GDM1 (cell line): ENCODE measurements at regions not wholly inside any gene's neighbourhood (a gene's known extent, or its start where the extent isn't known, plus 50 kb on each side); places are given as distances from the start of the nearest gene placed in this dataset.
"Not testable (repeated sequence)": the region's sequence is repeated elsewhere in the genome, so short reads cannot be mapped to it uniquely, and the experiment has no call there.

Source experiments
- DNase-seq: peaks from one replicate; lab custom pipeline; 2025; lab: John Stamatoyannopoulos, UW

DNA sequence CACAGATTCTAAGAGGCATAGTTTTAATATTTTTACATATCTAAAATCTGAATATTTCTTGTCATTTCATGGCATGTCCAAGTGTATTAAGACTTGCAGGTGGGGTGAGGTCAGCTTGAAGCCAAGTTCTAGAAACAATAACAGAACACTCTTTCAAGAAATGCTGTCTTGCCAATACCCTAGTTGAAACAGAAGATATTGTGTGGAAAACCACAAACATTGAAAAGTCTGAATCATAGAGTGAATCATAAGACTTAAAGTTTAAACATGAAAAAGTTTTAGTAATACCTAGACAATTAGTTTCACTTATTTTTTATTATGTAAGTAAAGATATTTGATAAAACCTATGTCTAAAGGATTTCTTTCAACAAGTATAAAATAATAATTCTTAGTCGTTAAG lies 191.5 kb upstream of the CAND1 start:
- DNase-seq = no peak

DNA sequence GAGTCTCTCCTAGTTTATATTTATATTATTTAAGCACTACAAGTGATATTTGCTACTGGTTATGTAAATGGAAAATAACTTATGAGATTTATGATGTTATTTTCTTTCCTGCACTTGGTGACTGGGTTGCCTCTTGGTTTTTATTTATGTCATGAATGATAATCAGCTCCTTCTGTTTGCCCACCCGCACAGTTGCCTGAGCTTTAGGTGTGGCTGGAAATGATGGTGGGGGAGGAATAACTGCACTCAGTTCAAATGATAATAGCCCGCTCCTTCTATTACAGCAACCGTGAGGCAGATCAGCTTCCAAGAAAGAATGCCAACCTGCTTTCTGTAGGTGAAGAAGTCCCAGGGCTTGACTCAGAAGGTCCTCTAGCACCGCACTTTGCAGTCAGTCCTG lies 190.2 kb upstream of the CAND1 start:
- DNase-seq = no peak

DNA sequence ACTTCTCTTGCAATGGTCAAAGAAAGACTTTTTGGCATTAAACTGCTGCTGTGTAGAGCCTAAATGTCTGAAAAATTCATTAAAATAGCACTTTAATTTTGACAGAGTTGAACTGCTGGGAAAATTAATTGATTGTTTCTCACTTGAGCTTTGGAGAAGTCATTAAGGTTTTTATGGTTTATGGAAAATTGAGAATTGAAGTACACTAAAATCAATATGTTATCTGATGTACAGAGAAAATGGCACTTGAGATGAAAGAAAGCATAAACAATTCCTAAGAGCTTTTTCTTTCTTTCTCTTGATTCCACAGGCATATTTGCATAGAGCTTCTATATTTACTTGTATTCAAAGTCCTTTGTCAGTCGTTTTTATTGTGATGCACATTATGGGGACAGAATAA lies 188.5 kb upstream of the CAND1 start:
- DNase-seq = no peak

DNA sequence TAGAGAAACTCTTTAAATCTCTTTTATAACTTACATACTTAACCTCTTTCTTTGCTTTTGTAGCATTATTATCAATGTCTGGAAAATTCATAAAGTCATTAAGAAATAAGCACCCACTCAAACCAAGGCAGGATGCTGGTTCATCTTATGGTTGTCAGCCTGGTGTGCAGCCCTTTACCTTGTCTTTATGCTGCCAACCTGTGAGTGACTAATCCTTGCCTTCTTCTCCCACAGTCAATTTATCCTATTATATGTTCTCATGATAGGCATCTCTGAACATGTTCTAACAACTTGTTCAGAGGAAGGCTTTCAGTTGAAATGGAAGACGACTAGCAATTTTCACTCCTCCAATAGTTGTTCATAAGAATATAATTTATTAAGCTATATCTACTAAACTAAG lies 186.9 kb upstream of the CAND1 start:
- no peak for DNase-seq

DNA sequence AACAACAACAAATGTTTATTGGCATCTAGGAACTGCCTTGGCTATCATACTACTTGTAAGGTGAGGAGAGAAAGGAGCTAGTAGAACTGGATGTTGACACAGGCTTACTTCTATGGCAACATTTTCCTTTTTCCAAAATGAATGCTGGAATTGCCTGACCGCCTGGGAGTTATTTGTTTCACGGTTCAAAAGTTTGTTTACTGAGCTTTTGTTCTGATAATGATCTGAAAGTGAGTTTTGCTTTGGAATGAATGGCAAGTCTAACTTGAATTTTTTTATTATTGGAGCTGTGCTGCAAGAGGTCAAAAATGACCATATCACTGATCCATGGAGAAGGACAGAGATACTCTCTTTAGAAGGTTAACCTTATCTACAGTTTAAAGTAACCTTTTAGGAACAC lies 183.5 kb upstream of the CAND1 start:
- DNase-seq = no peak

DNA sequence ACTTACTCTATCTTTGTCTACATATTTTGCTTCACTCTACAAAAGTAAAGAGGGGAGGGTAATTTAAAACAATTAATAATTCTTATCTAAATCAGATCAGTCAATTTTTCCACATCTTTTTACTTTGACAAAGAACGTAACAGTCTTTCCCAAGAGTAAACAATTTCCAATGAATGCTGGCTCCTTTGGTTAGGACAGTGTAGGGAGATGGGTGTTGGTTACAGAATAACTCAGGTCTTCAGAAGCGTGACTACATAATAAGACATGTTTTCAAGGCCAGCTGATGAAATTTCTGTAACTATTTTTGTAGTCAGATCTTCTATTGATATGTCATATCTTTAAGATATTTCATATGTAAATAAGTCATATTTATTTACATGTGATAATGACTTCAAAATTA lies 183.0 kb upstream of the CAND1 start:
- no peak for DNase-seq

DNA sequence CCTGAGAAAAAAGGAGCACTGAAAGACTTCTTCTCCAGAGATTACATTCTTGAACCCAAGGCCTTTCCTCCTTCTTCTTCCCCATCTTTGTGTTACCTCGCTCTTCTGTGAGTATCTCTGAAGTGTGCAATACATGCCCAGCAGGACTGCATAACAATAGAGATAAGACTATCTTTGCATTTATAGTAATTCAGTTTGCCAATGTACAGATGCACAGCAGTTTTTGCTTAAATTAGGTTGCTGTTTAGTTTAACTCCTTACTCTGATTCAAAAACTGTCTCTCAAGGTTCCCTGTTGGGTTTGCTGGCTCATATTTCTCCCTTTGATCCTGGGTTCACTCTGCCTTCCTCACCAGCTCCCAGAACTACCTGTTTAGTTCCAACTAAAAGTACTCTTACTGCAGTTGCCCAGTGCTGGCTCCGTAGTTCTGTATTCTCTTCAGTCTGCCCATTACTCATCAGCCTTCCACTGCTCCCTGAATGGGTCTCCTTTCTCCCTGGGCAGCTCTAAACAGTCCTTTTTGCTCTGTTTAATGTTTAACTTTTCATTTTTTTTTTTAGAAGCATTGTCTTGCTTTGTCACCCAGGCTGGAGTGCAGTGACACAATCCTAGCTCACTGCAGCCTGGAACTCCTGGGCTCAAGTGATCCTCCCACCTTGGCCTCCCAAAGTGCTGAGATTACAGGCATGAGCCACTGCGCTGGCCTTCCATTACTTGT lies 180.6 kb upstream of the CAND1 start:
- DNase-seq = no peak

DNA sequence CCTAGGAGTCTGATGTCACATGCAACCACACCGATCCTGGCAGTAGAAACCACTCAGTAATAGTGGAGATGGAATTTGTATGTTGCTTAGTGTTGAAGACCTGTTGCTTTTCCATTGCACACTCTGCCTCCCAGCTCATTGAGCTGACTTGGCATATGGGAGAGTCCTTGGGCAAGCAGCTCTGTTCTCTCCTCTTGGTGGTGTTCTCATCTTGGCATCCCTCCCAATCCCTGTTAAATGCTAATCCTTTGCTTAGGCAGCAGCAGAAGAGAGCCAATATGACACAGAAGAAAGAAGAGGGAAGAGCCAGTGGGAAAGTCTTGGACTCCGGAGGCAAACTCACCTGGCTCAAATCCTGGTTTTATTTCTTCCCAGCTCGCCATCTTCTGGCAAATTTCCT lies 178.0 kb upstream of the CAND1 start:
- DNase-seq = no peak

DNA sequence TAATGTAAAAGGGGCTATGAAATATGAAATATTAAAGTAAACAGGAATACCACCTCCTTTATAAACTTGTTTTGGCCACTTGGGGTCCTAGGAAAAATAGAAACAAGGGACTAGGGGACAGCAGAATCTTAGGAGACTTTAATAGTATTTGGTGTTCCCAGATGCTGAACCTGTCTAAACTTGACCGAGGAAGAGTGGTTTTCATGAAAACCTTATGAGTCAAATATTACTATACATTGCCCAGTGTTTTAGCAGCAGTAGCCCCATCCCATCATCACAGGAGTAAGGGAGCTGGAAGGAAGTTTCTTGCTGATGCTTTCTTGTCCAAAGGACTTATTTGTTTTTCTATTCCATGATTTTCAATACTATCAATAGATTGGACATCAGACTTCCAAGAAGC lies 177.5 kb upstream of the CAND1 start:
- no peak for DNase-seq

DNA sequence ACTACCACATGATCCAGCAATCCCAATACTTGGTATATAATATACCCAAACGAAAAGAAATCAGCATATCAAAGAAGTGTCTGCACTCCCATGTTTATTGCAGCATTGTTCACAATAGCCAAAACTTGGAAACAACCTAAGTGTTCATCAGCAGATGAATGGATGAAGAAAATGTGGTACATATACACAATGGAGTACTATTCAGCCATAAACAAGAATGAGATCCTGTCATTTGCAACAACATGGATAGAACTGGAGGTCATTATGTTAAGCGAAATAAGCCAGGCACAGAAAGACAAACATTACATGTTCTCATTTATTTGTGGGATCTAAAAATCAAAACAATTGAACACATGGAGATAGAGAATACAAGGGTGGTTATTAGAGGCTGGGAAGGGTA lies 176.2 kb upstream of the CAND1 start:
- DNase-seq = not testable (repeated sequence)

DNA sequence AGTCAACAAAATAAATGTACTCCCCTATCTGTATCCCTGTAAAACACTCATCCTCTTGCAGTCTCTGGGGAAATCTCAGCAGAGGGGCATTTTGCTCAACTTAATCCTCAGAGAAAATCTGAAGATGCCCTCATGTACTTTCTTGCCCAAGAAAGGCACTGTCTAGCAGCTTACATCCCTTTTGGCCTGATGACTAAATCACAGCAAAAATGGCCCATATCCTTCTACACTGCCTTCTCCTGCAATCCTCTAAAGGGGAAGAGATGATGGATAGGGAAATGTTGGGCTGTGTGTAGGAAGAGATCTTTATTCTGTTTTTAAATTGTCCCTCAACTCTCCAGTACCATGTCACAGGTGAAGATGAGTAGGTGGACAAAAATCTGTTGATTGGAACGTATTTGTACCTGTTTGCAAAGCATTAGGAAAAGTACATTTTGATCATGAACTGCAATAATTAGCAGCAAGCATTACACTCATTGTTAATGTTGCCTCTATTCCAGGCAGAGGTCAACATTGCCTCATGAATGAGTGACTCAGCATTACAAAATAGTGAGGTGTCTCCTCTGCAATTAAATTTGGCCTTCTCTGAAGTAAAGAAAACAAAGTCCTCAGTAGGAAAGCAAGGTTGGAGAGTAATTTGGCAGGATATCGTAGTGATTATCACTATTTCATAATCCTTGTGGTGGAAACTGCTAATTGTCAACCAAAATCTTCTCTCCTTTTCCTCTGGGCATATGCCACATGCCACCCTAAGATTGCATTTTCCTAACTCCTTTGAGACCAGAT lies 172.4 kb upstream of the CAND1 start:
- no peak for DNase-seq

DNA sequence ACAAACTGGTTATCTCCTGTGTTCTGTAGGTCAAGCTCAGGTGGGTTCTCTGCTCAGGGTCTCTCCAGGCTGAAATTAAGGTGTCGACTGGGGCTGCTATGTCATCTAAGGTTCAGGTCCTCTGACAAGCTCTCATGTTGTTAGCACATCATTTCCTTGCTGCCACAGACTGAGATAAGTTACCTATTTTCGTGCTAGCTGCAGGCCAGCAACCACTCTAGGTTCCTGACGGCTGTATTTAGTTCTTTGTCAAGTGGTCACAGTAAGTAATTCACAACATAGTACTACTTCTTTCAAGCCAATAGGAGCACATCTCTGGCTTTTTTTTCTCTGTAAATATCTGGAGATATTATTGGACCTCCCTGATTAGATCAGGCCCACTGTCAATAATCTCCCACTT lies 169.3 kb upstream of the CAND1 start:
- DNase-seq = no peak

DNA sequence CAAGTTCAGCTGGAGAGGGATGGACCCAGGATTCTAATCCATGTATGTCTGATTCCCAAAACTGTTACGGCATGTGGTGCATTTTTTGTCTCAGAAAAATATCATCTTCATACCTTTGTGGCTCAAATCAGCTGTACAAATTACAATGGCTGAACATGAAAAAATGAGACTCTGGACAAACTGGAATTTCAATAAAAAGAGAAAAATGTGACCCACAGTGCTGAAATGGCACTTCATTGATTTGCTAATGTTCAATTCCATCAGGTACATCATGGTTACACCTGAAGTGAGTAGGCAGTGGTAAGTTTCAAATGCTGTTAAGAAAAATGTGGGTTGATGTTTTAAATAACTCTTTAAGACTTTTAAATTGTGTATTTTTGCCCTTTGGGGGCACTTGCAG lies 165.6 kb upstream of the CAND1 start:
- DNase-seq = no peak

DNA sequence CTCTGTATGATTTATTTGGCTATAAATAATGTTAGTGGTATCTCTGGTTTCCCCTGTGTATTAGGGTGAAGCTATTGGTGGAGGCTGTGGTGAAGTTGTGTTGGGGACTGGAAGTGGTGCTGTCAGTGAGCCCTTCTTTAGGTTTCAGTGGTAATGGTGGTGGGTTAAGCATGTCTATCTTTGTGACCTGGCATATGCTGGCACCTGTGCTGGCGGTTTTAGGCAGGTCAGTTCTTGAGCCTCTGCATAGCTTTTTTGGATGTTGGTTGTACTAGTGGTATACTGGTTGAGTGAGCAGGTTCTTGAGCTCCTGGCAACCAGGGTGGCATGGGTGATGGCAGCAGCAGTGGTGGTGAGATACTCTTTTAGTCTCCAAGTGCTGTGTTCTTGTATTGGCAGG lies 161.9 kb upstream of the CAND1 start:
- no peak for DNase-seq

DNA sequence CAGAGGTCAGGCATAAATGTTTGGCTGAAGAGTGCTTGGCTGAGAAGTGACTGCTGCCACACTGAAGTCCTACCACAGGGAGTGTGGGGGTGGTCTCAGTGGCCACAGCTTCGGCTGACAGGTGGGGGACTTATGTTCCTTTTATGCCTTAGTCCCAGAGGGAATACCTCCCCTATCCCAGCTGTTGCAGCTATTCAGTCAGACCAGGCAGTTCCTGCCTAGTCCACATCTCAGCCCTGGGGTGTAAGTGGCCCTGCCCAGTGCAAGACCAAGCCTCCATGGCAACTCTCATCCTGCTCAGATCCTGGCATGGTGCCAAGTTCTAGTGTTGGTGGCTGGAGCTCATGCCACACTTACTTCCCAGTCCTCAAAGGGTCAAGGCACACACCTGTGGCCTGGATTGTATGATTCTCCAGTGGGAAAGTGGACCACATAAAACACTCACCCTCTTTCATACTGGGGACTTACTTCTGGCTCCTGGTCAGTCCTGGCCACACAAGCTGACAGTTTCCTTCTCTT lies 161.3 kb upstream of the CAND1 start:
- no peak for DNase-seq

DNA sequence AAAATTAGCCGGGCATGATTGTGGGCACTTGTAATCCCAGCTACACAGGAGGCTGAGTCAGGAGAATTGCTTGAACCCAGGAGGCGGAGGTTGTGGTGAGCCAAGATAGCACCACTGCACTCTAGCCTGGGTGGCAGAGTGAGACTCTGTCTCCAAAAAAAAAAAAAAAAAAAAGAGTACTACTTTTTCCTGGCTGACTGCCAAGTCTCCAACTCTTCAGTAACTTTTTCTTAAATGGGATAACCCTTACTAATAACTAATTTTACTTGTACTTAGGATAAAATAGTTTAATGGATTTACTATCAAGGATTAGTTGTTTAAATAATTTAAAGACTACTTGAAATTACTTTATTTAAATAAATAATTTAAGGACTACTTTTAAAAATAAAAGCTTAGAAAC lies 158.8 kb upstream of the CAND1 start:
- not testable (repeated sequence) for DNase-seq

DNA sequence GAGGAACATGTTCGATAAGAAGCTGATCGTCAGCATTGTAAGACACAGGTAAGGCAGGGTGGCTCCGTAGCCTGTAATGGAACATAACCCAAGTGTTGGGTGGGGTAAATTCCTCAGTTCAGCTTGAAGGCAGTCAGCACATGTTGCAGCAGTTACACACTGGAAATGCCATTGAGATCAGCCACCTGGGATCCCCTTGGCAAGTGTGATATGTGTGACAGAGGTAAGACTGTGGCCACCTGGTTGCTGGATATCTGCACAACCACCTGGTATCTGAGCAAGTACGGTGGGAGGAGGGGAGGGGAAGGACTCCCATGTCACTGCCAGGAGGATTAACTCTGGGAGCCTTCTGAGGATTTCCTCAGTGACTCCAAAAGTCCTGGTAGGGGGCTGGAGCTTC lies 158.0 kb upstream of the CAND1 start:
- DNase-seq = no peak

DNA sequence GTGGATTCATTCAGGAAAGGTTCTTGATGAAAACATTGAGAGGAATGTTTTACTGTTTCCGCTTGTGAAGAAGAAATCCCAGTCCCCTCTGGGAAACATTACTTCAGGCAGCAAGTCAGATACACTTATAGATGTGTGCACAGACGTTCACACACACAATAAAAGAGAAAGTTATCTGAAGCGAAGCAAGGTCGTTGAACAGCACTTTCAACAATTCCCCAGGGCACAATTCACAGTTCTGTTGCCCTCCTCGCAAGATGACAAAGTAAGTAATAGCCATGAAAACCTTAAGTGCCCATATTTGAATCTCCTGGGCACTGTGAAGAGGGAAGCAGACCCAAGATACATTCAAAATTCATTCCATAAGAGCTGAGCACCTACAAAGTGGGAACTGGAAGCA lies 156.6 kb upstream of the CAND1 start:
- no peak for DNase-seq

DNA sequence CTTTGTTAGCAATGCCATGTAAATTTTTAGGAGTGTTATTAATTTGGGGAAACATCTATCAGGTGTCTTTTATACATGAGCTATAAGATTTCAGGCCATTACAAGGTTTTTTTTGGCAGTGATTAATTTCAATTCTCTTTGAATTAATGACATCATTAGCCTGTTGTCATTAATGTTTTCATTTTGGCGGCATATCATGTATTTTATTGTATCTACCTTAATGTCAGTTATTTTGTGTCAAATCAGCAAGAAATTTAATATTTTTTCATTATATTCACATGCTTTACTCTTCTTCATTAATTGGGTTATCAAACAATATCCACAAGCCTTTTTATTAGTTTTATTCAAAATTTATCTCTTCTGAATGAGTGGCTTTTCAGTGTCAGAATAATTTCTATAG lies 153.0 kb upstream of the CAND1 start:
- no peak for DNase-seq

DNA sequence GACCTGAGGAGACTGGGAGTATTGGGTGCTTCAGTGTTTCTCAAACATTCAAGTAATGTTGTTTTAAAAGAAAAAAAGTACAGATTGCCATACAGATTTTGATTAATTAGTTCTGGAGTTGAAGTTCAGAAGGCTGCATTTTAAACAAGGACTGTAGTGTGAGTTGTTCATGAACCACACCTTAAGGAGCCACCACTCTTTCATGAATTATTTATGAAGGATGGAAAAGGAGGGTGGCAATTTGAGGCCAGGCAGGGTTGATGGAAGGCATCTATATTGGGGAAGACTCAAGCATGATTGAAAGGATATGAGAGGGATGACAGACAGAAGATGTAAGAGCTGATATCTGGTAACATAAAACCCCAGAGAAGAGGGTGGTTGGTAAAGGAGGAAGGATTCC lies 146.6 kb upstream of the CAND1 start:
- no peak for DNase-seq

DNA sequence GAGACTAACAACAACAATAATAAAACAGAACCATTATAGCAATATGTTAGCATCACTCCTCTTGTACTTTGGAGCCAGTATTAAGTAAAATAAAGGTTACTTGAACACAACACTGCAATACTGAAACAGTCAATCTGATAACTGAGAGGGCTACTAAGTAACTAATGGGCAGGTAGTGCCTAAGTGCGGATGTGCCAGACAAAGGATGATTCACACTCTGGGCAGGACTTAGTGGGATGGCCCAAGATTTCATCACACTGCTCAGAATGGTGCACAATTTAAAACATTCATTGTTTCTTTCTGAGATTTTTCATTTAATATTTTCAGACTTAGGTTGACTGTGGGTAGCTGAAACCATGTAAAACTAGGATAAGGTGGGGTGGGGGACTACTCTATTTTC lies 131.9 kb upstream of the CAND1 start:
- DNase-seq = no peak

DNA sequence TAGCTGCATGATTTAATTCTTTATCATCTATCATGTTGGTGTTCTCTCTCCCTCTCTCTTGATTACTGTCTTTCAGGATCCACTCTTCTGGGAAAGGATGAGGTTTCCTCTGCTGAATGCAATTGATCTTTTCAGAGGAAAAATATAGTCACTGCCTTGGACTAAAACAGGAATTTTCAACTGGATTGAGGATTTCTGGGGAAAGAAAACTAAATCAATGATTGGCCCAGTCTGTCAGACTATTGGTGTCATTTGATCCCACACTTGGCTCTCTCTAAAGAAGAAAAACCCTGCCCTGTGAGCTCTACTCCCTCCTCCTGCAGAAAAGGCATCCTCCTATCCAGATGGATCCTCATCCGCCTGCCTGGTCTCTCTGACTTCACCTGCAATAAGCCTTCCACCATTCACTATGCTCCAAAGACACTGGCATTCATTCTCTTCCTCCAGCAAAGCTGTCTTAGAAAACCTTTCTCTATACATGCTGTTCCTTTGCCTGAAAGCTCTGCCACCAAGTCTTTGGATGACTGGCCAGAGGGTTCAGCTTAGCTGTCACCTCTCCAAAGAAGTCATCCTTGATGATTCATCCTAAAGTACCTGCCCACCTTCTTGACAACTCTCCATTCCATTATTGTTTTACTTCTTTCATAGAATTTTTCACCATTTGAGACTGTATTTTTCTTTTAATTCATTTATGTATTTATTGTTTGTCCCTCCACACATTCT lies 127.7 kb upstream of the CAND1 start:
- no peak for DNase-seq

DNA sequence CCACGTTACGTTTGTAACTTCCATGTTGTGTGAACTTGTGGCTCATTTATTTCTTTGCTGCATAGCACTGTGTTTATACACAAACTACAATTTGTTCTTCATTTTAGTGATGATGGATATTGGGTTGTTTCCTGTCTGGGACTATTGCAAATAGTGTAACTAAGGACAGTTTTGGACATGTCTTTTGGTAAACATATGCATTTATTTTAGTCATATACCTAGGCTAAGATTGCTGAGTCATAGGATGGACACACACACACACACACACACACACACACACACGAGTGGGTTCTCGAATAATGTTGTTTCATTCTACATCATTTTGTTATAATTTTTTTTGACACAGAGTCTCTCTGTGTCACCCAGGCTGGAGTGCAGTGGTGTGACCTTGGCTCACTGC lies 123.5 kb upstream of the CAND1 start:
- DNase-seq = no peak
